Spleen (tissue), 11 donors: ENCODE measurements at regions not wholly inside any gene's neighbourhood (a gene's known extent, or its start where the extent isn't known, plus 50 kb on each side); places are given as distances from the start of the nearest gene placed in this dataset.

Source experiments
- DNase-seq: peaks from one replicate; pipeline ENCODE4 v3.0.0-alpha.2; 2020
- H3K27ac ChIP-seq, 8 donors: fragments of 200-600 bp; sonication (generic) in 7 of 8; 1 replicate in 4 of 8; 2 replicates in 4 of 8; pipeline versions ENCODE4 v1.5.0 to v1.8.0; 2016 to 2021; ENCODE audit warnings: inconsistent platforms in 4 of 8, mild to moderate bottlenecking in 4 of 8, moderate library complexity in 1 of 8
- H3K27me3 ChIP-seq, 7 donors: fragments of 200-600 bp; sonication (generic) in 6 of 7; replicated peaks in 1 of 7; 1 replicate in 4 of 7; 2 replicates in 3 of 7; pipeline versions ENCODE4 v1.5.0 to v1.8.0; 2016 to 2021; ENCODE audit warnings: inconsistent platforms in 3 of 7, mild to moderate bottlenecking in 1 of 7
- H3K36me3 ChIP-seq, 6 donors: fragments of 200-600 bp; sonication (generic) in 5 of 6; 1 replicate in 4 of 6; 2 replicates in 2 of 6; pipeline versions ENCODE4 v1.5.0 to v1.8.0; 2016 to 2021; ENCODE audit warnings: inconsistent platforms in 2 of 6
- H3K4me1 ChIP-seq, 6 donors: fragments of 200-600 bp; sonication (generic) in 5 of 6; 1 replicate in 3 of 6; 2 replicates in 3 of 6; pipeline versions ENCODE4 v1.5.0 to v1.8.0; 2016 to 2021; ENCODE audit warnings: inconsistent platforms in 3 of 6
- H3K4me3 ChIP-seq, 8 donors: fragments of 200-600 bp; sonication (generic) in 7 of 8; 1 replicate in 4 of 8; 2 replicates in 4 of 8; pipeline versions ENCODE4 v1.5.0 to v1.8.0; 2016 to 2021; ENCODE audit warnings: inconsistent platforms in 4 of 8, mild to moderate bottlenecking in 4 of 8, moderate library complexity in 2 of 8
- H3K9me3 ChIP-seq, 8 donors: fragments of 200-600 bp; sonication (generic) in 7 of 8; 1 replicate in 4 of 8; 2 replicates in 4 of 8; pipeline versions ENCODE4 v1.5.0 to v1.8.0; 2016 to 2021; ENCODE audit warnings: inconsistent platforms in 4 of 8
- POLR2A ChIP-seq, 3 donors: fragments of 450-650 bp; IDR thresholded peaks; one replicate each; pipeline ENCODE4 v1.5.1; 2017; ENCODE audit warnings: antibody characterized with exemption in 3 of 3, mild to moderate bottlenecking in 1 of 3
- POLR2AphosphoS5 ChIP-seq, 3 donors: sonication (generic); formaldehyde crosslinking; IDR thresholded peaks; one replicate each; pipeline ENCODE4 v1.5.1; 2017; ENCODE audit warnings: antibody characterized with exemption in 3 of 3
- WGBS, 5 donors: extraction: QIAGEN DNeasy Blood & Tissue Kit in 3 of 5; methylation state at CpG; one replicate each; pipeline versions ENCODE4 v1.1.5 to v1.1.7; 2013 to 2018; 5-methylcytosine and 5-hydroxymethylcytosine counted together
- intact Hi-C: fragments of 100-400 bp; cut with DNase I; formaldehyde crosslinking; loops from one replicate; pipeline ENCODE4 v1.15.0; 2023; ENCODE audit warnings: low total_unique reads
- TF ChIP-seq, protein P1 (sequence below), 11 experiments: fragments of 200-600 bp in 7 of 11; fragments of 450-650 bp in 4 of 11; sonication (generic) in 4 of 11; IDR thresholded peaks in 8 of 11; conservative IDR thresholded peaks in 3 of 11; 1 replicate in 7 of 11; 2 replicates in 4 of 11; pipeline versions ENCODE4 v1.4.0 to v1.8.0; 2016 to 2021; ENCODE audit warnings: antibody characterized with exemption in 11 of 11, inconsistent platforms in 4 of 11, mild to moderate bottlenecking in 1 of 11
- donor health status: healthy with polysubstance abuse.
- donor health status: DM: no; HTN: no; CAD: no; lungs with moderate emphysema.
- donor health status: DM: no; HTN: no; CAD: no.
- donor health status: Bipolar disorder and iron deficiency.
- donor health status: healthy.
- donor health status: DM: no; HTN: no; CAD: no.
- donor health status: DM: yes; HTN: yes; CAD: no.

DNA sequence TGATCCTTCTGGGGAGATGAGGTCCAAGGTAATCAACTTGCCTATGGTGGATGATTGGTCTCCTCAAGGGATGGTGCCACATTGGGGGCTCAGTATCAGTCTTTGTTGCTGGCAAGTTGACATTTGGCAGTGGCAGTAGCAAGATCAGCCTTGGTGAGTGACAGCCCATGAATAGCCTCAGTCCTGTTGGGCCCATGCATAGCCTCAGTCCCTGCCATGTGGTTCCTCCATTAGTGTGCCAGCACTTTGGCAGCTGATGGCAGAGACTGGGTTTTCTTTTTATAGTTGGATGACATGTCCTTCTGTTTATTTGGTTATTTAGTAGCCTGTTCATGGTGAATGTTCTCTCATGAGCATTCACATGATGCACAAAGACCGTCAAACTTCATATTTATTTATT is 179.6 kb downstream of the CBLN1 start:
- peaks cover 0 to 2% (median 0%) of the 10 kb centered on the region in 7 donors for H3K27me3 ChIP-seq
- intact Hi-C loops, result no loop called here
- no peak overlapping the region for H3K27ac ChIP-seq
- DNase-seq, result no peak
- H3K36me3 ChIP-seq, result no peaks in the 10 kb centered on the region
- no peak for TF ChIP-seq POLR2A (IDR thresholded peaks at IDR 0.05)
- TF ChIP-seq, protein P1, sequence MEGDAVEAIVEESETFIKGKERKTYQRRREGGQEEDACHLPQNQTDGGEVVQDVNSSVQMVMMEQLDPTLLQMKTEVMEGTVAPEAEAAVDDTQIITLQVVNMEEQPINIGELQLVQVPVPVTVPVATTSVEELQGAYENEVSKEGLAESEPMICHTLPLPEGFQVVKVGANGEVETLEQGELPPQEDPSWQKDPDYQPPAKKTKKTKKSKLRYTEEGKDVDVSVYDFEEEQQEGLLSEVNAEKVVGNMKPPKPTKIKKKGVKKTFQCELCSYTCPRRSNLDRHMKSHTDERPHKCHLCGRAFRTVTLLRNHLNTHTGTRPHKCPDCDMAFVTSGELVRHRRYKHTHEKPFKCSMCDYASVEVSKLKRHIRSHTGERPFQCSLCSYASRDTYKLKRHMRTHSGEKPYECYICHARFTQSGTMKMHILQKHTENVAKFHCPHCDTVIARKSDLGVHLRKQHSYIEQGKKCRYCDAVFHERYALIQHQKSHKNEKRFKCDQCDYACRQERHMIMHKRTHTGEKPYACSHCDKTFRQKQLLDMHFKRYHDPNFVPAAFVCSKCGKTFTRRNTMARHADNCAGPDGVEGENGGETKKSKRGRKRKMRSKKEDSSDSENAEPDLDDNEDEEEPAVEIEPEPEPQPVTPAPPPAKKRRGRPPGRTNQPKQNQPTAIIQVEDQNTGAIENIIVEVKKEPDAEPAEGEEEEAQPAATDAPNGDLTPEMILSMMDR (IDR thresholded peaks at IDR 0.05 in 8 of 11, conservative IDR thresholded peaks at IDR 0.05 in 3 of 11), result no peak
- no peaks in the 10 kb centered on the region for H3K4me1 ChIP-seq
- peaks cover 0 to 35% (median 0%) of the 10 kb centered on the region in 8 donors for H3K9me3 ChIP-seq
- 79 to 91% (median 89%) methylated on average over 1 of the region's 1 CpG for WGBS, 5 donors
- H3K4me3 ChIP-seq, result no peak overlapping the region

- Histone ChIP-seq H3K27me3 (no peaks in the 10 kb centered on the region), H3K36me3 (no peaks in the 10 kb centered on the region), H3K4me1 (no peaks in the 10 kb centered on the region), H3K27ac (no peak overlapping the region), H3K4me3 (no peak overlapping the region), H3K9me3 (peaks cover 0 to 27% (median 0%) of the 10 kb centered on the region in 8 donors)
- intact Hi-C loops, result no loop called here
- DNase-seq, result no peak
- TF ChIP-seq POLR2A (IDR thresholded peaks at IDR 0.05) (no peak), POLR2AphosphoS5 (IDR thresholded peaks at IDR 0.05) (no peak)
- TF ChIP-seq, protein P1 (IDR thresholded peaks at IDR 0.05 in 8 of 11, conservative IDR thresholded peaks at IDR 0.05 in 3 of 11), result no peak
These were observed 181.3 kb downstream of the CBLN1 start for GRCh38 chr16:49100366-49100765.

- no peak for TF ChIP-seq POLR2AphosphoS5 (IDR thresholded peaks at IDR 0.05)
- WGBS, 5 donors, result 78 to 89% (median 79%) methylated on average over 2 of the region's 2 CpGs
- no peaks in the 10 kb centered on the region for H3K4me1 ChIP-seq
- H3K27me3 ChIP-seq, result no peaks in the 10 kb centered on the region
- H3K27ac ChIP-seq, result no peak overlapping the region
- intact Hi-C loops, result no loop called here
- H3K4me3 ChIP-seq, result no peak overlapping the region
- H3K9me3 ChIP-seq, result peaks cover 0 to 27% (median 0%) of the 10 kb centered on the region in 8 donors
- no peak for DNase-seq
- no peaks in the 10 kb centered on the region for H3K36me3 ChIP-seq
These were observed 183.7 kb downstream of the CBLN1 start for GRCh38 chr16:49097964-49098363.

GRCh38 chr16:49096176-49096945 is 185.3 kb downstream of the CBLN1 start:
- no peak overlapping the region for H3K27ac ChIP-seq
- H3K27me3 ChIP-seq, result no peaks in the 10 kb centered on the region
- WGBS, 5 donors, result 70 to 84% (median 82%) methylated on average over 7 of the region's 7 CpGs
- H3K36me3 ChIP-seq, result no peaks in the 10 kb centered on the region
- intact Hi-C loops, result no loop called here
- no peak overlapping the region for H3K4me3 ChIP-seq
- no peaks in the 10 kb centered on the region for H3K4me1 ChIP-seq
- DNase-seq, result no peak
- TF ChIP-seq POLR2A (IDR thresholded peaks at IDR 0.05) (no peak), POLR2AphosphoS5 (IDR thresholded peaks at IDR 0.05) (no peak)
- TF ChIP-seq, protein P1 (IDR thresholded peaks at IDR 0.05 in 8 of 11, conservative IDR thresholded peaks at IDR 0.05 in 3 of 11), result no peak
- peaks cover 0 to 21% (median 0%) of the 10 kb centered on the region in 8 donors for H3K9me3 ChIP-seq
